MM.1S (cell line): ENCODE measurements at regions not wholly inside any gene's neighbourhood (a gene's known extent, or its start where the extent isn't known, plus 50 kb on each side); places are given as distances from the start of the nearest gene placed in this dataset.

Source experiments
- DNase-seq: peaks from one replicate; pipeline ENCODE4 v3.0.0-alpha.2; 2015
- H2AFZ ChIP-seq: fragments of 300-600 bp; sonication (generic); 2 replicates; pipeline ENCODE4 v1.6.0; 2016; ENCODE audit warnings: antibody characterized with exemption, low read length
- H3F3A ChIP-seq: fragments of 300-600 bp; sonication (generic); 2 replicates; pipeline ENCODE4 v1.6.1; 2016; ENCODE audit warnings: mild to moderate bottlenecking, antibody characterized with exemption, low read length, moderate library complexity, mixed read lengths; ENCODE audit not compliant: insufficient read depth
- H3K27ac ChIP-seq: fragments of 300-600 bp; sonication (generic); 2 replicates; pipeline ENCODE4 v1.5.1; 2016; ENCODE audit warnings: mild to moderate bottlenecking, low read length
- H3K27me3 ChIP-seq: fragments of 300-600 bp; sonication (generic); replicated peaks from 2 replicates; pipeline ENCODE4 v1.6.0; 2016; ENCODE audit warnings: low read length; ENCODE audit not compliant: insufficient read depth
- H3K36me3 ChIP-seq: fragments of 300-600 bp; sonication (generic); replicated peaks from 2 replicates; pipeline ENCODE4 v1.6.1; 2016; ENCODE audit warnings: mild to moderate bottlenecking, low read length, mixed read lengths; ENCODE audit not compliant: insufficient read depth
- H3K4me1 ChIP-seq: fragments of 300-600 bp; sonication (generic); 2 replicates; pipeline ENCODE4 v1.6.1; 2016; ENCODE audit warnings: low read length, mixed read lengths
- H3K4me2 ChIP-seq: fragments of 300-600 bp; sonication (generic); 2 replicates; pipeline ENCODE4 v1.6.0; 2016; ENCODE audit warnings: low read depth, low read length
- H3K4me3 ChIP-seq: fragments of 300-600 bp; sonication (generic); 2 replicates; pipeline ENCODE4 v1.5.1; 2016; ENCODE audit warnings: low read length, mixed read lengths
- H3K79me2 ChIP-seq: fragments of 300-600 bp; sonication (generic); 2 replicates; pipeline ENCODE4 v1.6.1; 2016; ENCODE audit warnings: mixed run types, low read length, mixed read lengths
- H3K9ac ChIP-seq: fragments of 300-600 bp; sonication (generic); 2 replicates; pipeline ENCODE4 v1.6.1; 2016; ENCODE audit warnings: low read length, mixed read lengths
- H3K9me2 ChIP-seq: fragments of 300-600 bp; sonication (generic); replicated peaks from 2 replicates; pipeline ENCODE4 v1.6.1; 2016; ENCODE audit warnings: mild to moderate bottlenecking, low read length, mixed read lengths; ENCODE audit not compliant: insufficient read depth
- H3K9me3 ChIP-seq: fragments of 300-600 bp; sonication (generic); replicated peaks from 2 replicates; pipeline ENCODE4 v1.6.1; 2016; ENCODE audit warnings: mild to moderate bottlenecking, low read length, mixed read lengths; ENCODE audit not compliant: insufficient read depth
- H4K20me1 ChIP-seq: fragments of 300-600 bp; sonication (generic); 2 replicates; pipeline ENCODE4 v1.6.1; 2016; ENCODE audit warnings: mild to moderate bottlenecking, low read length, moderate library complexity, mixed read lengths; ENCODE audit not compliant: insufficient read depth
- CTCF ChIP-seq: fragments of 300-600 bp; sonication (generic); IDR thresholded peaks from 2 replicates; pipeline ENCODE4 v1.5.1; 2016; ENCODE audit warnings: antibody characterized with exemption, low read length, mixed read lengths
- EZH2 ChIP-seq: fragments of 300-600 bp; sonication (generic); optimal IDR thresholded peaks from 2 replicates; pipeline ENCODE3; 2017; ENCODE audit warnings: low read depth, mild to moderate bottlenecking, antibody characterized with exemption, low read length, mixed read lengths
- EZH2phosphoT487 ChIP-seq: fragments of 300-600 bp; sonication (generic); IDR thresholded peaks from 2 replicates; pipeline ENCODE4 v1.6.1; 2018; ENCODE audit warnings: antibody characterized with exemption, low read length

- Histone ChIP-seq H3K79me2 (no peaks in the 10 kb centered on the region), H3K36me3 (no peaks in the 10 kb centered on the region), H3K9me2 (no peaks in the 10 kb centered on the region), H3K4me3 (no peak overlapping the region), H3K9ac (no peak overlapping the region), H2AFZ (no peak overlapping the region), H3K27ac (no peak overlapping the region), H3K27me3 (no peaks in the 10 kb centered on the region), H3F3A (no peaks in the 10 kb centered on the region), H3K4me1 (no peaks in the 10 kb centered on the region), H3K9me3 (no peaks in the 10 kb centered on the region), H4K20me1 (no peaks in the 10 kb centered on the region), H3K4me2 (no peak overlapping the region)
- no peak for TF ChIP-seq EZH2
- no peak for TF ChIP-seq CTCF
- no peak for TF ChIP-seq EZH2phosphoT487
- DNase-seq = no peak
Observed at GRCh38 chr5:125713109-125713805, 710.0 kb upstream of the GRAMD2B start.

DNA sequence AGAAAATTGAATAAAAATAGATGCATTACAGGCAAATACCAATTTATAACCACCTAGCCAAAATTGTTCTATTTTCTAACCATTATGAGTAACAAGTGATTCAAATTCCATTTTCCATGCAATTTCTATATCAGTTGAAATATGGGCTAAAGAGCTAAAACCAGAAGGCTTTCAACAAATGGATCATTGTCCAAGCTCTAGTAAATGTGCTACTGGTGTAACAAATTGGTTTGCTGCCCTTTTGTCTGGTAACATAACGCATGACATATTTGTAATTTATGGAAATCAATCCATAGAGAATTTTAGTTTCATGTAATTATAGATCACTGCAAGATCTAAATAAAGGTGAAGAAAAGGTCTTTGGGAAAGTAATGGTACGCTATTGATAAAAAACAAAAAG, 708.0 kb upstream of the GRAMD2B start:
- H4K20me1 ChIP-seq = no peaks in the 10 kb centered on the region
- no peaks in the 10 kb centered on the region for H3K27me3 ChIP-seq
- H3K4me1 ChIP-seq = no peaks in the 10 kb centered on the region
- H3K4me3 ChIP-seq = no peak overlapping the region
- H3K36me3 ChIP-seq = no peaks in the 10 kb centered on the region
- H3K9ac ChIP-seq = no peak overlapping the region
- no peak overlapping the region for H2AFZ ChIP-seq
- no peak for DNase-seq
- H3F3A ChIP-seq = no peaks in the 10 kb centered on the region
- no peak for TF ChIP-seq EZH2phosphoT487
- TF ChIP-seq CTCF = no peak
- no peak for TF ChIP-seq EZH2
- no peak overlapping the region for H3K4me2 ChIP-seq
- H3K27ac ChIP-seq = no peak overlapping the region
- no peaks in the 10 kb centered on the region for H3K9me2 ChIP-seq
- no peaks in the 10 kb centered on the region for H3K9me3 ChIP-seq
- no peaks in the 10 kb centered on the region for H3K79me2 ChIP-seq

- Histone ChIP-seq H3F3A (no peaks in the 10 kb centered on the region), H3K9me3 (no peaks in the 10 kb centered on the region), H3K4me2 (no peak overlapping the region), H3K27me3 (no peaks in the 10 kb centered on the region), H3K36me3 (no peaks in the 10 kb centered on the region), H3K4me3 (no peak overlapping the region), H3K79me2 (no peaks in the 10 kb centered on the region), H2AFZ (no peak overlapping the region), H3K27ac (no peak overlapping the region), H3K9me2 (no peaks in the 10 kb centered on the region), H4K20me1 (no peaks in the 10 kb centered on the region), H3K9ac (no peak overlapping the region), H3K4me1 (no peaks in the 10 kb centered on the region)
- DNase-seq = no peak
- TF ChIP-seq CTCF (no peak), EZH2phosphoT487 (no peak), EZH2 (no peak)
Observed at GRCh38 chr5:125717209-125717608, 706.0 kb upstream of the GRAMD2B start.
